ENCODE measurements at regions not wholly inside any gene's neighbourhood (a gene's known extent, or its start where the extent isn't known, plus 50 kb on each side); places are given as distances from the start of the nearest gene placed in this dataset.
"Not testable (repeated sequence)": the region's sequence is repeated elsewhere in the genome, so short reads cannot be mapped to it uniquely, and the experiment has no call there.

DNA sequence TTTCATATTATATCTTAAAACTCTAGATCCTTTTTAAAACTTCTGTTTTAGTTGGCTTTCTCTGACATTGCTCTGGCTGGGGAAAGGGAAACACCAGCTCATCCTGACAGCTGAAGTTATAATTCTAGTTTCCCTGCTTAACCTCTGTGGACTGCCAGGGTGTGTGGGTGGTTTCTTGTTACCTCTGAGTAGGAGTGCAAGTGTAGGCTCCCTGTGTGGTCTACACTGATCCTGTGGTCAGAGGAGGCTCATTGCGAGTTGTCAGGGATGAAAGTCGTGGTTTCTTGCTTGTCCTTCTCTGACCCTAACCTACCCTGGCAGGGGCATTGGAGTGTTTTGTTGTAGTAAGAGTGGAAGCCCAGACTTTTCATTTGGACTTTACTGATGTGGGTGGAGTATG lies 221.0 kb downstream of the UTP18 start:
- H3K36me3 ChIP-seq (replicated peaks; ENCODE audit: low read depth, low read length) = no peaks in the 10 kb centered on the region
- H3K4me2 ChIP-seq (ENCODE audit: low read length) = no peak overlapping the region
- no peak for TF ChIP-seq EZH2phosphoT487 (IDR thresholded peaks at IDR 0.05; ENCODE audit: low read depth)
- TF ChIP-seq, protein P1, sequence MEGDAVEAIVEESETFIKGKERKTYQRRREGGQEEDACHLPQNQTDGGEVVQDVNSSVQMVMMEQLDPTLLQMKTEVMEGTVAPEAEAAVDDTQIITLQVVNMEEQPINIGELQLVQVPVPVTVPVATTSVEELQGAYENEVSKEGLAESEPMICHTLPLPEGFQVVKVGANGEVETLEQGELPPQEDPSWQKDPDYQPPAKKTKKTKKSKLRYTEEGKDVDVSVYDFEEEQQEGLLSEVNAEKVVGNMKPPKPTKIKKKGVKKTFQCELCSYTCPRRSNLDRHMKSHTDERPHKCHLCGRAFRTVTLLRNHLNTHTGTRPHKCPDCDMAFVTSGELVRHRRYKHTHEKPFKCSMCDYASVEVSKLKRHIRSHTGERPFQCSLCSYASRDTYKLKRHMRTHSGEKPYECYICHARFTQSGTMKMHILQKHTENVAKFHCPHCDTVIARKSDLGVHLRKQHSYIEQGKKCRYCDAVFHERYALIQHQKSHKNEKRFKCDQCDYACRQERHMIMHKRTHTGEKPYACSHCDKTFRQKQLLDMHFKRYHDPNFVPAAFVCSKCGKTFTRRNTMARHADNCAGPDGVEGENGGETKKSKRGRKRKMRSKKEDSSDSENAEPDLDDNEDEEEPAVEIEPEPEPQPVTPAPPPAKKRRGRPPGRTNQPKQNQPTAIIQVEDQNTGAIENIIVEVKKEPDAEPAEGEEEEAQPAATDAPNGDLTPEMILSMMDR (IDR thresholded peaks at IDR 0.05; ENCODE audit: low read depth, low read length) = no peak
- H3K9ac ChIP-seq (ENCODE audit: low read length) = no peak overlapping the region
- H3K9me3 ChIP-seq (ENCODE audit: insufficient read depth, low read length) = no peaks in the 10 kb centered on the region
- no peak overlapping the region for H3K27ac ChIP-seq (ENCODE audit: low read length)
- H2AFZ ChIP-seq (ENCODE audit: low read depth, low read length) = no peak overlapping the region
- H3K4me3 ChIP-seq (ENCODE audit: low read length) = no peak overlapping the region
- H3K27me3 ChIP-seq (ENCODE audit: low read depth, low read length) = peaks cover 10% of the 10 kb centered on the region
- no peaks in the 10 kb centered on the region for H4K20me1 ChIP-seq (ENCODE audit: insufficient read depth, low read length)
- no peaks in the 10 kb centered on the region for H3K4me1 ChIP-seq (ENCODE audit: low read length)
- H3K79me2 ChIP-seq (ENCODE audit: low read length) = no peaks in the 10 kb centered on the region

DNA sequence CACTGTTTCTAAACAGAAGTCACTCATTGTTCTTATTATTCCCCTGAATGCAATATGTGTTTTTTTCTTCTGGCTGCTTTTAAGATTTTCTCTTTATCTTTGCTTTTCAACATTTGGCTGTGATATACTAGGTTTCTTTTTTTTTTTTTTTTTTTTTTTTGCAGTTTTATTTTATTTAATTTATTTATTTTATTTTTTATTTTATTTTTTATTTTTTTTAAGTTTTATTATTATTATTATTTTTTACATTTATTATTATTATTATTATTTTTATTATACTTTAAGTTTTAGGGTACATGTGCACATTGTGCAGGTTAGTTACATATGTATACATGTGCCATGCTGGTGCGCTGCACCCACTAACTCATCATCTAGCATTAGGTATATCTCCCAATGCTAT lies 221.9 kb downstream of the UTP18 start:
- H4K20me1 ChIP-seq (ENCODE audit: insufficient read depth, low read length); H3K4me2 ChIP-seq (ENCODE audit: low read length): not testable (repeated sequence)

DNA sequence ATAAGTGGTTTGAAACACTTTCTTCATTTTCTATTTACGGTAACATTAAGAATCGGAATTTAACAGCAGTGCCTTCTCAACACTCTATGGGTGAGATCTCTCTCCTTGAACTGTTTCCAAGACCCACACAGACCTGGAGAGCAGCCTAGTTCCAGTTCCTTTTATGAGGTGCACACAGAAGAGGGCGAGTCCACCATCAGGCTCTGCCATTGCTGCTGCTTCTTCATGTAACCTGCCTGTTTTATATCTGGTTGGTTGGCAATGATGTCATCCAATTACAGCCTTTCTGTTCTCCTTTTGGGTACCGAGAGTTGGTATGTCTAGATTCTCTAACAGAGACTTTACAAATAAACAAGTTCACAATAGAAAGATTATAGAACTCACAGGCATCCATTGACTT lies 225.7 kb downstream of the UTP18 start:
- no peaks in the 10 kb centered on the region for H3K36me3 ChIP-seq (replicated peaks; ENCODE audit: low read depth, low read length)
- no peaks in the 10 kb centered on the region for H4K20me1 ChIP-seq (ENCODE audit: insufficient read depth, low read length)
- no peak overlapping the region for H3K9ac ChIP-seq (ENCODE audit: low read length)
- no peaks in the 10 kb centered on the region for H3K79me2 ChIP-seq (ENCODE audit: low read length)
- H3K4me1 ChIP-seq (ENCODE audit: low read length) = no peaks in the 10 kb centered on the region
- H3K4me2 ChIP-seq (ENCODE audit: low read length) = no peak overlapping the region
- no peaks in the 10 kb centered on the region for H3K27me3 ChIP-seq (ENCODE audit: low read depth, low read length)
- TF ChIP-seq, protein P1 (IDR thresholded peaks at IDR 0.05; ENCODE audit: low read depth, low read length) = no peak
- no peak for TF ChIP-seq EZH2phosphoT487 (IDR thresholded peaks at IDR 0.05; ENCODE audit: low read depth)
- no peak overlapping the region for H3K4me3 ChIP-seq (ENCODE audit: low read length)
- no peaks in the 10 kb centered on the region for H3K9me3 ChIP-seq (ENCODE audit: insufficient read depth, low read length)
- H3K27ac ChIP-seq (ENCODE audit: low read length) = no peak overlapping the region
- H2AFZ ChIP-seq (ENCODE audit: low read depth, low read length) = no peak overlapping the region

More for the DNA sequence above, 221.9 kb downstream of the UTP18 start:
- not testable (repeated sequence) for H3K79me2 ChIP-seq (ENCODE audit: low read length); H3K36me3 ChIP-seq (replicated peaks; ENCODE audit: low read depth, low read length); H3K9me3 ChIP-seq (ENCODE audit: insufficient read depth, low read length); H3K27ac ChIP-seq (ENCODE audit: low read length); H3K4me1 ChIP-seq (ENCODE audit: low read length); H3K4me3 ChIP-seq (ENCODE audit: low read length); H2AFZ ChIP-seq (ENCODE audit: low read depth, low read length); H3K27me3 ChIP-seq (ENCODE audit: low read depth, low read length); H3K9ac ChIP-seq (ENCODE audit: low read length)

DNA sequence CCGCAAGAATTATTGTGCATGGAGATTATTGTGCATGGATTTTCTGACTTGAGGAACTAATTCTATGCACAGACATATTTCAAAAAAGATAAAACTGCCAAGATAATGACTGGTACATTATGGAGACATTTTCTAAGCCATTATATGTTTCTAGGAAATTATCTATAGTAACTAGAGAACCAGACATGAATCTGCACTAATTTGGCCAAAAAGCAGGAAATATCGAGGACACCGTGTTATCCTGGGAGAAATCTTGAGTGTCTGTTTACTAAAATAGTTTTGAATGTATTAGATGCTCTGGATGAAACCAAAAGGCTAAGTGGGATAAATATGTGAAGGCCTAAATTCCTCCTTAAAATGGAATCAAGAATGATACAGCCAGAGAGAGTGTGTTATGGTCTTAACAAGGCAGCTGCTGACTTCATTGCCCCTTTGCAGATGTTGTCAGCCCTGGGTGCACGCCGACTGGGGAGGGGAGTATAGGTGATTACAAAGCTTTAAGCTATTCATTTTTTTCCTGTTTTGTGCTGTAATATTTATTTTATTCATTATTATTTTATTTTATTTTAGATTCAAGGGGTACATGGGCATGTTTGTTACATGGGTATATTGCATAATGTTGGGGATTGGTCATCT lies 226.7 kb downstream of the UTP18 start:
- H3K4me3 ChIP-seq (ENCODE audit: low read length) = no peak overlapping the region
- no peaks in the 10 kb centered on the region for H3K27me3 ChIP-seq (ENCODE audit: low read depth, low read length)
- H3K79me2 ChIP-seq (ENCODE audit: low read length) = no peaks in the 10 kb centered on the region
- no peaks in the 10 kb centered on the region for H3K4me1 ChIP-seq (ENCODE audit: low read length)
- H2AFZ ChIP-seq (ENCODE audit: low read depth, low read length) = no peak overlapping the region
- no peak overlapping the region for H3K27ac ChIP-seq (ENCODE audit: low read length)
- H3K9ac ChIP-seq (ENCODE audit: low read length) = no peak overlapping the region
- H3K9me3 ChIP-seq (ENCODE audit: insufficient read depth, low read length) = no peaks in the 10 kb centered on the region
- H3K4me2 ChIP-seq (ENCODE audit: low read length) = no peak overlapping the region
- no peak for TF ChIP-seq EZH2phosphoT487 (IDR thresholded peaks at IDR 0.05; ENCODE audit: low read depth)
- TF ChIP-seq, protein P1 (IDR thresholded peaks at IDR 0.05; ENCODE audit: low read depth, low read length) = no peak
- H4K20me1 ChIP-seq (ENCODE audit: insufficient read depth, low read length) = no peaks in the 10 kb centered on the region
- no peaks in the 10 kb centered on the region for H3K36me3 ChIP-seq (replicated peaks; ENCODE audit: low read depth, low read length)
